MCF 10A (cell line): ENCODE measurements at regions not wholly inside any gene's neighbourhood (a gene's known extent, or its start where the extent isn't known, plus 50 kb on each side); places are given as distances from the start of the nearest gene placed in this dataset.

ENCODE experiments used
- BruUV-seq: library from RNA; stranded (reverse); fragments of 400-500 nt; replicated peaks from 2 replicates; lab custom pipeline; 2021; lab: Mats Ljungman, UMichigan
- CTCF ChIA-PET: fragments of 300-600 bp; sonication (Branson Sonifier 250); formaldehyde crosslinking; extraction: SDS; loops from one replicate; lab custom pipeline; 2021; ENCODE audit warnings: antibody characterized with exemption, inconsistent platforms; lab: Yijun Ruan, JAX
- POLR2A ChIA-PET: fragments of 300-600, 350-650 bp; sonication (Branson Sonifier 250); formaldehyde crosslinking; extraction: SDS; loops from one replicate; lab custom pipeline; 2020; ENCODE audit warnings: antibody characterized with exemption, inconsistent platforms; lab: Yijun Ruan, JAX
- DNase-seq: peaks from one replicate; pipeline ENCODE4 v3.0.0-alpha.2; 2018; ENCODE audit not compliant: unreplicated experiment
- H3K27ac Mint-ChIP-seq: one replicate; pipeline ENCODE4 v1.8.0; 2022; ENCODE audit warnings: mild to moderate bottlenecking, low read depth, mixed read lengths; ENCODE audit not compliant: unreplicated experiment
- H3K27me3 Mint-ChIP-seq: one replicate; pipeline ENCODE4 v1.8.0; 2022; ENCODE audit warnings: mixed read lengths; ENCODE audit not compliant: insufficient read depth, unreplicated experiment
- H3K36me3 Mint-ChIP-seq: one replicate; pipeline ENCODE4 v1.8.0; 2022; ENCODE audit warnings: mild to moderate bottlenecking, moderate library complexity, mixed read lengths; ENCODE audit not compliant: insufficient read depth, unreplicated experiment
- H3K4me1 Mint-ChIP-seq: one replicate; pipeline ENCODE4 v1.8.0; 2022; ENCODE audit warnings: mixed read lengths; ENCODE audit not compliant: insufficient read depth, unreplicated experiment
- H3K4me3 Mint-ChIP-seq: one replicate; pipeline ENCODE4 v1.8.0; 2022; ENCODE audit warnings: mild to moderate bottlenecking, moderate library complexity, mixed read lengths; ENCODE audit not compliant: unreplicated experiment
- H3K9me3 Mint-ChIP-seq: one replicate; pipeline ENCODE4 v1.8.0; 2022; ENCODE audit warnings: mixed read lengths; ENCODE audit not compliant: unreplicated experiment
- CTCF ChIP-seq: fragments of 200-600 bp; IDR thresholded peaks from one replicate; pipeline ENCODE4 v1.8.0; 2022; ENCODE audit warnings: antibody characterized with exemption, mild to moderate bottlenecking; ENCODE audit not compliant: unreplicated experiment
- intact Hi-C: fragments of 100-400 bp; cut with micrococcal nuclease; formaldehyde crosslinking; loops from 2 replicates; pipeline ENCODE4 v1.14.1; 2022

DNA sequence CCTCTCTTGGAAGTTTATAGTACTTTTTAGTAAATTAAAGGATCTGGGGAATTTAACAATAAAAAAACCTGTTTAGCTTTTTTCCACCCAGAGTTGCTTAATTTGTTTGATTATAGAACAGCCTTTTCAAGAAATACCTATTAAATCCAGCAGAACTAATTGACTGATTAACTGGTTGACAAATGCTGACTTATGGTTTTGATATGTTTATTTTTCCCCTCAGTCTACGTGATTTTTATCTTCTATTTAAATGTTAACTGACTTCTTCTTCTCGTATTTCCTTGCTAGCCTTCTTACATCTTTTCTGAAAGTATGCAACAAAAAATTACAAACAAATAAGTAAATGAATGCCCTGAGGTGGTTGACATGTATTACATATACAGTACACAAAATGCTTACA lies 302.9 kb upstream of the SPAG17 start:
- DNase-seq = no peak
- TF ChIP-seq CTCF = no peak
- Mint-ChIP-seq H3K36me3 (no peaks in the 10 kb centered on the region), H3K4me1 (peaks cover 26% of the 10 kb centered on the region), H3K9me3 (no peaks in the 10 kb centered on the region), H3K27ac (peak overlapping the region; percentile 58), H3K4me3 (no peak overlapping the region), H3K27me3 (no peaks in the 10 kb centered on the region)
- POLR2A ChIA-PET = interaction anchor here (1.1 kb wide), 1 partner anchor 11 kb away, joined by 3 read pairs; no protein-coding TSS in a partner anchor
- BruUV-seq = no TSS peak
- CTCF ChIA-PET = no interaction called here
- intact Hi-C loops = no loop called here

DNA sequence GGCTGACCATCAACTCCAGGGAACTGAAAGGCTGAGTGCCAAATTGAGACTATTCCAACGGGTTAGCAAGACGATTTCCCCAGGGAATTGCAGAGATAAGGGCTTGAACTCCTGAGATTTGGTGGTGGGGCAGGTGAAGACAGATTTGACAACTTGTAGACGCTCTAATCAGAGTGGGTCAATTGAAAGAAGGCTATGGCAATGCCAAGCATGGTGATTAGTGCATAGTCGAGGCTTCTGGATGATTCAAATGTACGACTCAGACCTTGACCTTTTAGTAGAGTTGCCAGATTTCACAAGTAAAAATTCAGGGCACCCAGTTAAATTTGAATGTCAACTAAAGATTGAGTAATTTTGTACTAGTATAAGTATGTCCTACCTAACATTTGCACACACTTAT lies 302.1 kb upstream of the SPAG17 start:
- H3K36me3 Mint-ChIP-seq = no peaks in the 10 kb centered on the region
- TF ChIP-seq CTCF = no peak
- H3K9me3 Mint-ChIP-seq = no peaks in the 10 kb centered on the region
- H3K4me3 Mint-ChIP-seq = no peak overlapping the region
- ChIA-PET CTCF (no interaction called here), POLR2A (no interaction called here)
- H3K27me3 Mint-ChIP-seq = no peaks in the 10 kb centered on the region
- H3K4me1 Mint-ChIP-seq = peaks cover 26% of the 10 kb centered on the region
- intact Hi-C loops = no loop called here
- BruUV-seq = no TSS peak
- peak; percentile 18 for DNase-seq
- peak overlapping the region; percentile 57 for H3K27ac Mint-ChIP-seq

DNA sequence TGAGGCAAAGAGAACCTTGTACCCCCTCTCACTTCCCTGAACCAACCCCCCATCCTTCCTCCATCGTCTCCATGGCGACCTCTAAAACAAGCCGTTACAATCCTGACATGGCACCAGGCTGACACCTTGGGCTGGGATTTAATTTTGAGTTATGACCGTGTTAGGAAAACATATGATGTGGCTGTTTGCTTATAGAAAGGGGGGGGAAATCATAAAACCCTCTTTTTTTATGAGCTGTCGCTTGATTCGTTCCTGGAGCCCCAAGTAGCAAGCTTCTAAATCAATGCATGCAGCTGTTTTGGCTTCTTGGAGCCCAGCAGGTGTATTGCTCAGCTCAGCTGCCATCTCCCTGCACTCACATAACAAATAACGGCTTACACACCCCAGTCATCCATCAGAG lies 301.2 kb upstream of the SPAG17 start:
- no TSS peak for BruUV-seq
- intact Hi-C loops = no loop called here
- ChIA-PET POLR2A (interaction anchor here (0.6 to 2.2 kb wide), 3 partner anchors 16 to 860 kb away, joined by 3 to 8 read pairs (median 4); no protein-coding TSS in a partner anchor), CTCF (interaction anchor here (0.5 to 1.0 kb wide), 3 partner anchors 326 to 399 kb away, joined by 3 read pairs; no protein-coding TSS in a partner anchor)
- H3K4me1 Mint-ChIP-seq = peaks cover 26% of the 10 kb centered on the region
- no peak for TF ChIP-seq CTCF
- H3K36me3 Mint-ChIP-seq = no peaks in the 10 kb centered on the region
- H3K9me3 Mint-ChIP-seq = no peaks in the 10 kb centered on the region
- DNase-seq = peak; percentile 39
- no peak overlapping the region for H3K4me3 Mint-ChIP-seq
- no peaks in the 10 kb centered on the region for H3K27me3 Mint-ChIP-seq
- peak overlapping the region; percentile 57 for H3K27ac Mint-ChIP-seq

DNA sequence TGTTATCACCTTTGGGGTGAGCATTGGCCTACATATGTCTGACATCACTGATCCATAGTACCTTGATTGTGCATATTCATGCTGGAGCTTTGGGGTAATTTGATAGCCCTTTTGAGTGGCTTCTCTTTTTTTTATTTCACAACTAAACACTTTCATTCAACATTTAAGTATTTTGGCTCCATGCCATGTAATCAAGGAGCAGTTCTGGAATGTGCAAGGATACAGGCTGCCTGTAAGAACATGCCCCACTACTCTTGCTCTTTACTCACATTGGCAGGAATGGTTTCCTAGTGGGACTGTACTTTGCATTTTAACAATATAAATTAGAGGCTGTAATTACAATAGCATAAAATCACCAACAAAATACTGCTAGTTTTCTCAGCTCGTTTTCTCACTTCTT lies 300.7 kb upstream of the SPAG17 start:
- TF ChIP-seq CTCF = no peak
- no peaks in the 10 kb centered on the region for H3K36me3 Mint-ChIP-seq
- CTCF ChIA-PET = interaction anchor here (0.5 to 1.4 kb wide), 3 partner anchors 326 to 399 kb away, joined by 3 to 4 read pairs (median 3); no protein-coding TSS in a partner anchor
- intact Hi-C loops = no loop called here
- H3K4me1 Mint-ChIP-seq = peaks cover 26% of the 10 kb centered on the region
- H3K4me3 Mint-ChIP-seq = no peak overlapping the region
- H3K9me3 Mint-ChIP-seq = no peaks in the 10 kb centered on the region
- peak; percentile 87 for DNase-seq
- no peaks in the 10 kb centered on the region for H3K27me3 Mint-ChIP-seq
- H3K27ac Mint-ChIP-seq = peak overlapping the region; percentile 57
- no TSS peak for BruUV-seq
- POLR2A ChIA-PET = interaction anchor here (0.6 to 2.2 kb wide), 3 partner anchors 16 to 860 kb away, joined by 3 to 8 read pairs (median 4); no protein-coding TSS in a partner anchor
